ENCODE measurements at regions not wholly inside any gene's neighbourhood (a gene's known extent, or its start where the extent isn't known, plus 50 kb on each side); places are given as distances from the start of the nearest gene placed in this dataset.

DNA sequence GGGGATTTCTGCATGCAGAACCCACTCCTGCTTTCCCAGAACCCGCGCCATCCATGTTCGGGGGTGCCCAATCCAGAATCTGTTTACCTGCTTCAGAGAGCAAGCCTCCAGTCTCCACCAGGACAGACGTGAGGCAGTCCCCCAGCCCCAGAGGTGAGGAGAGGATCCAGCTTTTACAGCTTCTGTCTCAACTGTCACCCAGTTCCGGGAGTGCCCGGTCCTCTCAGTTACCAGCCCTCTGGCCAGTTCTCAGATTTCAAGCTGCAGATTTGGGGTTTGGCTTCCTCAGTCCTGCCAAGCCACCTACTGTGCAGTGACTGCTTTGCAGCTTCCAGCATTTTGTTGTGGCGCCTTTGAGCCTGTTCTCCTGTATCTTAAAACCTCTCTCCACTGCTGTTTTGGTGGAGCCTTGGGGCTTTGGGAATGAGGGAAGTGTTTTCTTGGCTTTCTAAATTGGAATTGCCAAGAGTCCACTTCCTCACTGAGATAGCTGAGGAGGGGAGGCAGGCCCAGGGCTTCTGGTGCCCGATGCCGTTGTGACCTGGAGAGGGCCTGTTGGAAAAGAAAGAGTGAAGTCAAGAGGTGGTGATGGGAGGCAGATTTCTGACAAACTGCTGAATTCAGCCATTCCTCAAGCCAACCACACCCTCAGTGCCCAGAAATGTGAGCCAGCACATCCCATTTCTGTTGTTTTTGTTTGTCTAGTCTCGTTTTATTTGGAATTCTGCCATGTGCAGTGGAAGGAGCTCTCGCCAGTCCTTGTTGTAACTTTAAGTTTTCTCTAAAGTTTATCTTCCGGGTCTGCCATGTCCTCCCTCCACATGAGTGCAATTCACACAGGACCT is 513.4 kb downstream of the TBC1D22A start:
- TF ChIP-seq, protein P1, sequence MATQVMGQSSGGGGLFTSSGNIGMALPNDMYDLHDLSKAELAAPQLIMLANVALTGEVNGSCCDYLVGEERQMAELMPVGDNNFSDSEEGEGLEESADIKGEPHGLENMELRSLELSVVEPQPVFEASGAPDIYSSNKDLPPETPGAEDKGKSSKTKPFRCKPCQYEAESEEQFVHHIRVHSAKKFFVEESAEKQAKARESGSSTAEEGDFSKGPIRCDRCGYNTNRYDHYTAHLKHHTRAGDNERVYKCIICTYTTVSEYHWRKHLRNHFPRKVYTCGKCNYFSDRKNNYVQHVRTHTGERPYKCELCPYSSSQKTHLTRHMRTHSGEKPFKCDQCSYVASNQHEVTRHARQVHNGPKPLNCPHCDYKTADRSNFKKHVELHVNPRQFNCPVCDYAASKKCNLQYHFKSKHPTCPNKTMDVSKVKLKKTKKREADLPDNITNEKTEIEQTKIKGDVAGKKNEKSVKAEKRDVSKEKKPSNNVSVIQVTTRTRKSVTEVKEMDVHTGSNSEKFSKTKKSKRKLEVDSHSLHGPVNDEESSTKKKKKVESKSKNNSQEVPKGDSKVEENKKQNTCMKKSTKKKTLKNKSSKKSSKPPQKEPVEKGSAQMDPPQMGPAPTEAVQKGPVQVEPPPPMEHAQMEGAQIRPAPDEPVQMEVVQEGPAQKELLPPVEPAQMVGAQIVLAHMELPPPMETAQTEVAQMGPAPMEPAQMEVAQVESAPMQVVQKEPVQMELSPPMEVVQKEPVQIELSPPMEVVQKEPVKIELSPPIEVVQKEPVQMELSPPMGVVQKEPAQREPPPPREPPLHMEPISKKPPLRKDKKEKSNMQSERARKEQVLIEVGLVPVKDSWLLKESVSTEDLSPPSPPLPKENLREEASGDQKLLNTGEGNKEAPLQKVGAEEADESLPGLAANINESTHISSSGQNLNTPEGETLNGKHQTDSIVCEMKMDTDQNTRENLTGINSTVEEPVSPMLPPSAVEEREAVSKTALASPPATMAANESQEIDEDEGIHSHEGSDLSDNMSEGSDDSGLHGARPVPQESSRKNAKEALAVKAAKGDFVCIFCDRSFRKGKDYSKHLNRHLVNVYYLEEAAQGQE (IDR thresholded peaks at IDR 0.05; ENCODE audit: insufficient replicate concordance, low read depth), result no peak
- no peak for TF ChIP-seq POLR2AphosphoS5 (IDR thresholded peaks at IDR 0.05; ENCODE audit: low read depth)
- TF ChIP-seq, protein P2, sequence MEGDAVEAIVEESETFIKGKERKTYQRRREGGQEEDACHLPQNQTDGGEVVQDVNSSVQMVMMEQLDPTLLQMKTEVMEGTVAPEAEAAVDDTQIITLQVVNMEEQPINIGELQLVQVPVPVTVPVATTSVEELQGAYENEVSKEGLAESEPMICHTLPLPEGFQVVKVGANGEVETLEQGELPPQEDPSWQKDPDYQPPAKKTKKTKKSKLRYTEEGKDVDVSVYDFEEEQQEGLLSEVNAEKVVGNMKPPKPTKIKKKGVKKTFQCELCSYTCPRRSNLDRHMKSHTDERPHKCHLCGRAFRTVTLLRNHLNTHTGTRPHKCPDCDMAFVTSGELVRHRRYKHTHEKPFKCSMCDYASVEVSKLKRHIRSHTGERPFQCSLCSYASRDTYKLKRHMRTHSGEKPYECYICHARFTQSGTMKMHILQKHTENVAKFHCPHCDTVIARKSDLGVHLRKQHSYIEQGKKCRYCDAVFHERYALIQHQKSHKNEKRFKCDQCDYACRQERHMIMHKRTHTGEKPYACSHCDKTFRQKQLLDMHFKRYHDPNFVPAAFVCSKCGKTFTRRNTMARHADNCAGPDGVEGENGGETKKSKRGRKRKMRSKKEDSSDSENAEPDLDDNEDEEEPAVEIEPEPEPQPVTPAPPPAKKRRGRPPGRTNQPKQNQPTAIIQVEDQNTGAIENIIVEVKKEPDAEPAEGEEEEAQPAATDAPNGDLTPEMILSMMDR (IDR thresholded peaks at IDR 0.05; ENCODE audit: insufficient read depth, low read length), result no peak

Measured in HL-60 (cell line).